ENCODE measurements at regions not wholly inside any gene's neighbourhood (a gene's known extent, or its start where the extent isn't known, plus 50 kb on each side); places are given as distances from the start of the nearest gene placed in this dataset.

GRCh38 chr1:232225336-232226131 is 404.4 kb downstream of the SIPA1L2 start:
- no peak for DNase-seq

GRCh38 chr1:232223887-232224286 is 406.0 kb downstream of the SIPA1L2 start:
- no peak for DNase-seq

GRCh38 chr1:232223183-232223708 is 406.7 kb downstream of the SIPA1L2 start:
- no peak for DNase-seq

DNA sequence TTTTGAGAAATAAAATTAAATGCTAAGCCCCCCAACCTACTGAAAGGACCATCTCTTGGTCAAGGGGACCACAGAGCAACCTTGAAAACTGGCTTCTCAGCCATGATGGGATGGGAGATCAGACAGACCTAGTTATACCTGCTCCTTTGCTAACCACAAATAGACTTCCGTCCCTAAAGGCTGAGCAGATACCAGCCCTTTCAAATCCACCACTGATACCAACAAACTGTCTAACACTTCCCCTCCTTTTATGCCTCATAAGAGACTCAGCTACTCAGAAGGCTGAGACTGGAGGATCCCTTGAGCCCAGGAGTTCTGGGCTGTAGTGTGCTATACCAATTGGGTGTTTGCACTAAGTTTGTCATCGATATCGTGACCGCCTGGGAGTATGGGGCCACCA is 407.3 kb downstream of the SIPA1L2 start:
- no peak for DNase-seq

- no peak for DNase-seq
These were observed 408.0 kb downstream of the SIPA1L2 start for GRCh38 chr1:232221802-232222499.

GRCh38 chr1:232218955-232219865 is 410.7 kb downstream of the SIPA1L2 start:
- no peak for DNase-seq

DNA sequence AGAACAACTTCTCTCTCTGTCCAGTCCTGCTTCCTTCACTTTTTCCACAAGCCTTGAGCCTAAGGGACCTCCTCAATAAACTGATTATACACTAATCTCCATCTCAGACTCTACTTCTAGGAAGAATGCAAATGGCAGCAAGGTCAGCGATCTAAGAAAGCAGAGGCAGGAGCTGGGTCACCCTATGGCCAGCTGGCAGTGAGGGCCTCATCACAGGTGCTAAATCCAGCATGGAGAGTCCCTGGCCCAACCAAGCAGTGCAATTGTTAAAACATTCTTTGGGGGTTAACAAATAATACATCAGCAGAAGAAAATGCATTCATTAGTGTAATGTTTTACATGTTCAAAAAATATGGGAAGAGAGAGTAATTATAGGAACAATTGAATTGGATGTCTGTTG is 416.0 kb downstream of the SIPA1L2 start:
- DNase-seq, result no peak

DNA sequence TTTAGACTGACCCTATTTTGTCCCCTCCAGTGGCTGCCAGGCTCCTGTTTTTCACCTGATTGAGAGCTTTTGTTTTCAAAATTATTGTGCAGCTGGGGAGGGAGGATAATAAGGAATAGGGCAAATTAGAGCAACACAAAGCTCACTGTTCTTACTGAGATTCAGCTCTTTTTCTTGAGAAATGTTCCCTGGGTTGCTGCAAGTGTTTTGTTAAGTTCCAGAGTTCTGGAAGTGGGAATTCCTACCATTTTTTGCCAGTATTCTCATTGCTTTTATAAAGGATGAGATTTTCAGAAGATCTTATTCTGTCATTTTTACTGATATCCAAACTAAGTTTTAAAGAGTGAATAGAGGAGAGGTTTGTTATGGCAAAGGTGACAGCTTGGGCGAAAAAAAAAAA is 417.7 kb downstream of the SIPA1L2 start:
- DNase-seq, result no peak

DNA sequence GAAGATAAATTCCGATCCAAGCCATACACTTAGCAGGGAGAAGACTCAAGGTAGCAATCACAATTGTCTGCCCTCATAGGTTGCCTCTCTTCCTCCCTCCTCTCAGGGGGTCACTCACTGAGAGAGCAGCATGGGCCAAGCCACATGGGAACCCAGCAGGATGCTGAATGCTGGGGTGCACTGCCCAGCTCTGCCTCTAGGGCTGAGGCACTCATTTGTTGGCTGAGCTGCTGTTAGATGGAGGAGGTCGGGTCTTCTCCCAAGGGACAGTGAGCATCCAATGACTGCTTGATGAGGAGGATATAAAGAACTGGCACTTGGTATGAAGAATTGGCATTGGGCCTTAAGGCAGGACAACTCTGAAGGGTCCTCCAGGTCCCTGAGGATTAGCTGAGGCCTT is 418.8 kb downstream of the SIPA1L2 start:
- no peak for DNase-seq

- no peak for DNase-seq
These were observed 420.6 kb downstream of the SIPA1L2 start for GRCh38 chr1:232209357-232209756.

DNA sequence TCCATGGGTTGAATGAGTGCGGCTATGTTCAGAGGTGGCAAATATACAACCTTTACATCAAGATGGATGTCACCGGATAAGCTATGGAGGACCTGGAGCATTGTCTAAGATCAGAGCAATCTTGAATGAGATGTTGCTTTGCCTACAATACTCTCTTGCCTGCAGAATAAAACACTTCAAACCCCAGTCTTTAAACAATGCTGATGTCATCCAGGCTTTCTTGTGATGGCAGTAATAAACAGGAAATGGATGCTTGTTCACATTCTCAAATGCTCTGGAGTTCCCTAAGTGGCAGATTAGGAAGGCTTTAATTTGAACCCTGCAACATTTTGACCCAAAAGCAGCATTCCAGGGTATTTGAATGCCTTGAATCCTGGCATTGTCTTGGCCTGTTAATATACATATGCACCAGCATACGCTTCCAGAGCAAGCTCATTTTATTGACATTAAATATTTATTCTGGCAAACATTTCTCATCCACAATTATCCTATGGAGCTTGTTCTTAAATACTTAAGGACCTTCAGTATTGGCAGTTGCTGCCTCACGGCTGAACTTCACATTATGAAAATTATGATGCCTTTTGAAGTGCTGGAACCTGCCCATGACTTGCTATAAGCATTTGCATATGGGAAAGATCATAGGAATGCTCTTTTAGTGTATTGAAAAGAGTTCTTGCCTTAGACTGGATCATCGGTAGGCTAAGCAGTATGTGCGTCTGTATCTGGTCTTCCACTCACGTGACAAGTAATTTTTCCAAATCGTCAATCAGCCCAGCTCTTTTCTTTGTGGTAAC is 422.7 kb downstream of the SIPA1L2 start:
- DNase-seq, result no peak

GRCh38 chr1:232204269-232204668 is 425.7 kb downstream of the SIPA1L2 start:
- no peak for DNase-seq

- DNase-seq, result no peak
These were observed 428.9 kb downstream of the SIPA1L2 start for GRCh38 chr1:232201024-232201423.

DNA sequence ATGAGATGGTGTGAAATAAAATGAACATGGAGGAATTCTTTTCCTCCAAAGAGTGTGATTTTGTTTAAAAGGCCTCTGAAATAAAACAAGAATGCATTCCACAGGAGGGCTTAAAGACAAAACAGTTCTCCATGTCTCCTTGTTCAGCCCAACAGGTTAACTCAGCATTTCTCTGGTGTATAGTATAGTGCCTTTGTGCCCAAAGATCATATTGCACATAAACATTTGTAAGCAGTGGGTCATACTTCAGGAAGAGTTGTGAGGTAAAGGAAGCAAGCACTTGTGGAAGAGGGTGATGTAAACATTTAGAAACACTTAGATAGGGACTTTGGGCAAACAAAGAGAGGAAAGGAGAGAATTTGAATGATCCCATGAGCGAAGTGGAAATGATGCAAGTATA is 433.9 kb downstream of the SIPA1L2 start:
- DNase-seq, result no peak

DNA sequence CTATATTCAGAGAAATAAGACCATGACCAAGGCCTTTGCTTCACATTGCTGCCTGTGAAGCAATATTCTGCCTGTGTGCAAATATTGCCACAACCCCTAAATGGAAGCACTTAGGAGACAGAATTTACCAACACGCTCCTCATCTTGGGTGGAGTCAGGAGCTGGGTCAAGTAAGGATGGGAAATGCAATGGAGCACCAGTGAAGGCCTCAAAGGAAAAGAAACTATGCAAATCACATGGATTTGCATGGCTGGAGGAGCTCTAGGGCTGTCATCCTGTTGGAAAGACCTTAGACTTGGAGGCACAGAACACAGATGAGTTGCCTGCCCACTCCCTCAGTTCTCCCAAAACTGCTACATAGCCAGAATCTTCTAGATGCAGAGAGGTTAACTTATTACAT is 435.5 kb downstream of the SIPA1L2 start:
- DNase-seq, result no peak

GRCh38 chr1:232193451-232193783 is 436.5 kb downstream of the SIPA1L2 start:
- DNase-seq, result no peak

DNA sequence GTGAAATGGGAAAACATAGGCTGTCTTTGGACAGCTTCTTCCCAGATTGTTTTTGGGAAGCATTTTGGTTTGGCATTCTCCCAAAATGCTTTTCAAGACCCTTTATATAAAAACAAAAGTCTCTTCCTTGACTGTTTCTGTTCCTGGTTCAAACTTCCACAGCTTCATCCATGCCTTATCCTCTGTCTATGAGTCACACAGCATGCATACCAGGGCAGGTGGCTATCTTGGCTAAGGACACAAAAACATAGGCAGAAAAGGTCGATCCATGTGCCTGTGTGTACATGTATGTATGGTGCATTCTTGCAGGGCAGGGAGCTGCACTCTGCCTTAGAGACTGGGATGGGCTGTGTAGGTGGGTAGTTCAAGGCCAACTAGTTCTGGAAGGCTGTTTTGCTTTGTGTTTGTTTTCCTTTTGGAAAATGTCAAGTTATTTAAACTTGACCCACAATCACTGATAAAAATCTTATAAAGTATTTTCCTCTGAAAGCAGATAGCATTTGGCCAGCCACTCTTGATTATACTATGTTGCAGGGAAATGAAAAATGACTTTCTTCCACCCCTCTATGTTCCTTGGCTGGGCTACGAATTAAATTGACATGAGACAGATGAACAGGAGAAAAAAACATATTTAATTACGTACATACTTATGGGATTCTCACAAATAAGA is 437.0 kb downstream of the SIPA1L2 start:
- no peak for DNase-seq

DNA sequence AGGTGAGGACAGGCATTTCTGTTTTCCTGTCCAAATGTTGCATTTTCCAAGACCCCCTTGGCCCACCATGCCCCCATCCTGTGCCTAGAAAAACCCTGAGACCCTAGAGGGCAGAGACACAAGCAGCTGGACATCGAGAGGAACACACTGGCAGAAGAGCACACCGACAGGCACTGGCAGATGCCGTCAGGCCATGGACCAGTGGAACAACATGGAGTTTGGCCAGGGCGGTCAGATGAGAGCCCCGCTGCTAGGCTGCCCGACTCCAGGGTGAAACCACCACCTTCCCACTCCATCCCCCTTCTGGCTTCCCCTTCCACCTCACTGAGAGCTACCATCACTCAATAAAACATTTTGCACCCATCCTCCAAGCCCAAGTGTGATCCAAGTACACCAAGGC is 438.4 kb downstream of the SIPA1L2 start:
- DNase-seq, result no peak

GRCh38 chr1:232188318-232188717 is 441.6 kb downstream of the SIPA1L2 start:
- no peak for DNase-seq

- DNase-seq, result no peak
These were observed 443.0 kb downstream of the SIPA1L2 start for GRCh38 chr1:232186931-232187330.

GRCh38 chr1:232184561-232185530 is 445.1 kb downstream of the SIPA1L2 start:
- no peak for DNase-seq

Measured in stimulated activated naive CD4-positive, alpha-beta T cell (primary cell).